ENCODE measurements at regions not wholly inside any gene's neighbourhood (a gene's known extent, or its start where the extent isn't known, plus 50 kb on each side); places are given as distances from the start of the nearest gene placed in this dataset.

- no peak for ATAC-seq
- TF ChIP-seq ZFP30 (CRISPR knock-in tag; IDR thresholded peaks at IDR 0.05) (no peak), GLIS3 (CRISPR knock-in tag; IDR thresholded peaks at IDR 0.05) (no peak), ZFP3 (CRISPR knock-in tag; IDR thresholded peaks at IDR 0.05) (no peak), BACH2 (CRISPR knock-in tag; IDR thresholded peaks at IDR 0.05; ENCODE audit: borderline replicate concordance) (no peak), ESRRG (CRISPR knock-in tag; IDR thresholded peaks at IDR 0.05) (no peak), ARNTL (CRISPR knock-in tag; IDR thresholded peaks at IDR 0.05; ENCODE audit: borderline replicate concordance, low read depth) (no peak), PPARA (CRISPR knock-in tag; IDR thresholded peaks at IDR 0.05; ENCODE audit: borderline replicate concordance) (no peak), TCF4 (CRISPR knock-in tag; IDR thresholded peaks at IDR 0.05; ENCODE audit: borderline replicate concordance) (no peak), SNAI2 (CRISPR knock-in tag; IDR thresholded peaks at IDR 0.05) (no peak)
These were observed 547.7 kb downstream of the KCNT2 start for GRCh38 chr1:196060539-196060938.

GRCh38 chr1:196059210-196059609 lies 549.0 kb downstream of the KCNT2 start:
- ATAC-seq = no peak
- TF ChIP-seq ZC3H10 (CRISPR knock-in tag; IDR thresholded peaks at IDR 0.05) (no peak), PATZ1 (CRISPR knock-in tag; IDR thresholded peaks at IDR 0.05; ENCODE audit: borderline replicate concordance) (no peak), ARNTL (CRISPR knock-in tag; IDR thresholded peaks at IDR 0.05; ENCODE audit: borderline replicate concordance, low read depth) (no peak), ZFP3 (CRISPR knock-in tag; IDR thresholded peaks at IDR 0.05) (no peak), TCF4 (CRISPR knock-in tag; IDR thresholded peaks at IDR 0.05; ENCODE audit: borderline replicate concordance) (no peak), ZFP30 (CRISPR knock-in tag; IDR thresholded peaks at IDR 0.05) (no peak), CREB5 (CRISPR knock-in tag; IDR thresholded peaks at IDR 0.05; ENCODE audit: low read depth) (no peak), CSDC2 (CRISPR knock-in tag; IDR thresholded peaks at IDR 0.05) (no peak), BACH2 (CRISPR knock-in tag; IDR thresholded peaks at IDR 0.05; ENCODE audit: borderline replicate concordance) (no peak), CSRNP3 (CRISPR knock-in tag; IDR thresholded peaks at IDR 0.05) (no peak), PPARA (CRISPR knock-in tag; IDR thresholded peaks at IDR 0.05; ENCODE audit: borderline replicate concordance) (no peak), RARB (CRISPR knock-in tag; IDR thresholded peaks at IDR 0.05) (no peak), ISL1 (CRISPR knock-in tag; IDR thresholded peaks at IDR 0.05) (no peak), TSHZ2 (CRISPR knock-in tag; IDR thresholded peaks at IDR 0.05) (no peak), POU6F1 (CRISPR knock-in tag; IDR thresholded peaks at IDR 0.05; ENCODE audit: borderline replicate concordance, low read depth) (no peak), TOX (CRISPR knock-in tag; IDR thresholded peaks at IDR 0.05; ENCODE audit: borderline replicate concordance) (no peak), ZNF8 (CRISPR knock-in tag; IDR thresholded peaks at IDR 0.05) (no peak)

- no peak for TF ChIP-seq ZFP3 (CRISPR knock-in tag; IDR thresholded peaks at IDR 0.05)
- no peak for ATAC-seq
These were observed 551.3 kb downstream of the KCNT2 start for GRCh38 chr1:196056966-196057365.

GRCh38 chr1:196049407-196049806 lies 558.8 kb downstream of the KCNT2 start:
- ATAC-seq = no peak
- TF ChIP-seq CSRNP3 (CRISPR knock-in tag; IDR thresholded peaks at IDR 0.05) (no peak), CREB5 (CRISPR knock-in tag; IDR thresholded peaks at IDR 0.05; ENCODE audit: low read depth) (no peak), SNAI2 (CRISPR knock-in tag; IDR thresholded peaks at IDR 0.05) (no peak), POU6F1 (CRISPR knock-in tag; IDR thresholded peaks at IDR 0.05; ENCODE audit: borderline replicate concordance, low read depth) (no peak), ZNF565 (CRISPR knock-in tag; conservative IDR thresholded peaks at IDR 0.05; ENCODE audit: low read depth) (no peak), ZFP3 (CRISPR knock-in tag; IDR thresholded peaks at IDR 0.05) (no peak), CSDC2 (CRISPR knock-in tag; IDR thresholded peaks at IDR 0.05) (no peak), ZNF8 (CRISPR knock-in tag; IDR thresholded peaks at IDR 0.05) (no peak), ISL1 (CRISPR knock-in tag; IDR thresholded peaks at IDR 0.05) (no peak), TOX (CRISPR knock-in tag; IDR thresholded peaks at IDR 0.05; ENCODE audit: borderline replicate concordance) (no peak)
